ENCODE measurements at regions not wholly inside any gene's neighbourhood (a gene's known extent, or its start where the extent isn't known, plus 50 kb on each side); places are given as distances from the start of the nearest gene placed in this dataset.

GRCh38 chr2:31729442-31730092 is 148.8 kb upstream of the SRD5A2 start:
- Histone ChIP-seq H2BK15ac (ENCODE audit: low read depth, low read length) (no peak overlapping the region), H2AFZ (ENCODE audit: low read length) (peak overlapping the region; percentile 93), H4K20me1 (ENCODE audit: control insufficient read depth, insufficient read depth, insufficient read length) (no peaks in the 10 kb centered on the region), H3K14ac (ENCODE audit: insufficient read depth, low read length) (no peak overlapping the region), H3K18ac (ENCODE audit: insufficient read length, low read depth, low read length) (no peak overlapping the region), H2BK12ac (ENCODE audit: insufficient read length, low read depth, low read length) (no peak overlapping the region), H3K9ac (ENCODE audit: extremely low read depth, insufficient read length, low read length) (no peak overlapping the region), H3K27ac (ENCODE audit: insufficient read length, low read depth, low read length) (no peak overlapping the region), H3T11ph (ENCODE audit: low read length) (no peak overlapping the region), H2AK5ac (ENCODE audit: insufficient read length, low read length) (no peak overlapping the region), H3K56ac (ENCODE audit: insufficient read length, low read depth, low read length) (no peak overlapping the region), H2BK120ac (ENCODE audit: low read depth, low read length, poor library complexity, severe bottlenecking) (no peak overlapping the region), H3K4me1 (ENCODE audit: insufficient read depth, low read length) (no peaks in the 10 kb centered on the region), H3K79me1 (ENCODE audit: insufficient read depth, low read depth, low read length, poor library complexity, severe bottlenecking) (no peaks in the 10 kb centered on the region), H3K23me2 (ENCODE audit: insufficient read length, low read depth, low read length, poor library complexity, severe bottlenecking) (no peaks in the 10 kb centered on the region), H3K23ac (ENCODE audit: insufficient read length, low read depth, low read length) (no peak overlapping the region), H3K4ac (ENCODE audit: low read depth, low read length) (no peak overlapping the region), H4K8ac (replicated peaks; ENCODE audit: insufficient read length, low read depth, low read length) (no peak overlapping the region), H3K4me2 (ENCODE audit: insufficient read depth, insufficient read length, low read length) (no peak overlapping the region), H3K79me2 (ENCODE audit: insufficient read depth, low read length) (no peaks in the 10 kb centered on the region), H2BK20ac (ENCODE audit: low read depth, low read length, poor library complexity, severe bottlenecking) (no peak overlapping the region), H4K5ac (ENCODE audit: insufficient read length, low read depth, low read length) (no peak overlapping the region), H2BK5ac (ENCODE audit: insufficient read length, low read length) (no peak overlapping the region), H4K91ac (ENCODE audit: insufficient read length, low read depth, low read length) (no peak overlapping the region), H3K27me3 (ENCODE audit: insufficient read depth, low read length) (no peaks in the 10 kb centered on the region), H3K9me3 (ENCODE audit: control insufficient read depth, low read depth, low read length) (no peaks in the 10 kb centered on the region)
- no peaks in the 10 kb centered on the region; a peak in 1 of 7 replicates for H3K36me3 Mint-ChIP-seq (ENCODE audit: insufficient read depth in 1 of 3, low read depth in 3 of 3)
- H3K27me3 Mint-ChIP-seq (ENCODE audit: low read depth) = no peaks in the 10 kb centered on the region; the same call in 1 of the 2 replicates
- WGBS (ENCODE audit: extremely low coverage, insufficient read length, low lambda C conversion rate) = no CpG with 5 or more reads among the region's 5 CpGs
- peak; percentile 44 for DNase-seq
- no peak overlapping the region; a peak in 2 of 7 replicates for H3K27ac Mint-ChIP-seq
- H3K9me3 Mint-ChIP-seq = peaks cover 14 to 36% of the 10 kb centered on the region in 2 experiments
- no peak overlapping the region for H3K4me3 Mint-ChIP-seq
- peaks cover 3 to 7% of the 10 kb centered on the region in 2 experiments; a peak in 2 of 4 replicates for H3K4me1 Mint-ChIP-seq
- TF ChIP-seq CTCF (conservative IDR thresholded peaks at IDR 0.05) = peak; percentile 72

All from H9 (cell line).